ENCODE measurements at regions not wholly inside any gene's neighbourhood (a gene's known extent, or its start where the extent isn't known, plus 50 kb on each side); places are given as distances from the start of the nearest gene placed in this dataset.

- no peak for TF ChIP-seq POLR2AphosphoS5 (IDR thresholded peaks at IDR 0.05; ENCODE audit: low read length)
- no peak for TF ChIP-seq CTCF (IDR thresholded peaks at IDR 0.05 in 2 of 3, conservative IDR thresholded peaks at IDR 0.05 in 1 of 3; ENCODE audit: control insufficient read depth in 2 of 3, extremely low read depth in 1 of 3, insufficient read depth in 1 of 3, low read depth in 3 of 3, low read length in 3 of 3)
- no peak for TF ChIP-seq ZNF274 (IDR thresholded peaks at IDR 0.05; ENCODE audit: insufficient read depth, insufficient read length)
- TF ChIP-seq YBX1 (IDR thresholded peaks at IDR 0.05) = no peak
Observed at GRCh38 chr1:88134983-88135921, 548.8 kb upstream of the PKN2 start.

All from GM12878 (cell line).